ENCODE measurements at regions not wholly inside any gene's neighbourhood (a gene's known extent, or its start where the extent isn't known, plus 50 kb on each side); places are given as distances from the start of the nearest gene placed in this dataset.

- Histone ChIP-seq H3K27me3 (ENCODE audit: control insufficient read depth in 1 of 2, insufficient read depth in 2 of 2, low read length in 2 of 2) (no peaks in the 10 kb centered on the region), H3K4me1 (ENCODE audit: insufficient read depth, low read length) (no peaks in the 10 kb centered on the region), H3K9me3 (ENCODE audit: control insufficient read depth in 1 of 2, insufficient read depth in 1 of 2, low read length in 2 of 2) (peaks cover 0 to 4% of the 10 kb centered on the region in 2 experiments), H3K4me3 (ENCODE audit: low read length) (no peak overlapping the region), H3K36me3 (ENCODE audit: insufficient read depth, low read length) (no peaks in the 10 kb centered on the region), H3K27ac (ENCODE audit: low read depth in 1 of 2, low read length in 2 of 2) (no peak overlapping the region)
- ATAC-seq (ENCODE audit: poor library complexity) (no peak), DNase-seq (no peak)
- H3K4me3 Mint-ChIP-seq, result no peak overlapping the region
- H3K4me1 Mint-ChIP-seq (ENCODE audit: low read depth), result no peaks in the 10 kb centered on the region
- no peaks in the 10 kb centered on the region for H3K27me3 Mint-ChIP-seq
- ChIA-PET POLR2A (no interaction called here), CTCF (no interaction called here)
- no peak for TF ChIP-seq CTCF (IDR thresholded peaks at IDR 0.05)
- peaks cover 2% of the 10 kb centered on the region for H3K9me3 Mint-ChIP-seq
- H3K36me3 Mint-ChIP-seq (ENCODE audit: low read depth), result no peaks in the 10 kb centered on the region
- intact Hi-C loops (cut with DNase I, micrococcal nuclease), result no loop called here
- no peak overlapping the region for H3K27ac Mint-ChIP-seq
Measured at GRCh38 chr13:60857698-60858097, 460.7 kb downstream of the TDRD3 start.

GRCh38 chr13:60852886-60853285 is 455.9 kb downstream of the TDRD3 start:
- no peak overlapping the region for H3K27ac ChIP-seq (ENCODE audit: low read depth in 1 of 2, low read length in 2 of 2)
- Mint-ChIP-seq H3K36me3 (ENCODE audit: low read depth) (no peaks in the 10 kb centered on the region), H3K4me3 (no peak overlapping the region), H3K27ac (no peak overlapping the region), H3K27me3 (no peaks in the 10 kb centered on the region), H3K4me1 (ENCODE audit: low read depth) (no peaks in the 10 kb centered on the region), H3K9me3 (peaks cover 12% of the 10 kb centered on the region)
- H3K36me3 ChIP-seq (ENCODE audit: insufficient read depth, low read length), result no peaks in the 10 kb centered on the region
- ChIA-PET POLR2A (no interaction called here), CTCF (no interaction called here)
- intact Hi-C loops (cut with DNase I, micrococcal nuclease), result no loop called here
- no peak for TF ChIP-seq CTCF (IDR thresholded peaks at IDR 0.05)
- peaks cover 0 to 10% of the 10 kb centered on the region in 2 experiments for H3K9me3 ChIP-seq (ENCODE audit: control insufficient read depth in 1 of 2, insufficient read depth in 1 of 2, low read length in 2 of 2)
- no peak overlapping the region for H3K4me3 ChIP-seq (ENCODE audit: low read length)
- no peaks in the 10 kb centered on the region for H3K27me3 ChIP-seq (ENCODE audit: control insufficient read depth in 1 of 2, insufficient read depth in 2 of 2, low read length in 2 of 2)
- ATAC-seq (ENCODE audit: poor library complexity) (no peak), DNase-seq (no peak)
- H3K4me1 ChIP-seq (ENCODE audit: insufficient read depth, low read length), result no peaks in the 10 kb centered on the region

GRCh38 chr13:60851378-60851777 is 454.4 kb downstream of the TDRD3 start:
- Histone ChIP-seq H3K9me3 (ENCODE audit: control insufficient read depth in 1 of 2, insufficient read depth in 1 of 2, low read length in 2 of 2) (peaks cover 5 to 10% of the 10 kb centered on the region in 2 experiments), H3K4me3 (ENCODE audit: low read length) (no peak overlapping the region), H3K4me1 (ENCODE audit: insufficient read depth, low read length) (no peaks in the 10 kb centered on the region), H3K27ac (ENCODE audit: low read depth in 1 of 2, low read length in 2 of 2) (no peak overlapping the region), H3K36me3 (ENCODE audit: insufficient read depth, low read length) (no peaks in the 10 kb centered on the region), H3K27me3 (ENCODE audit: control insufficient read depth in 1 of 2, insufficient read depth in 2 of 2, low read length in 2 of 2) (no peaks in the 10 kb centered on the region)
- Mint-ChIP-seq H3K4me1 (ENCODE audit: low read depth) (no peaks in the 10 kb centered on the region), H3K9me3 (peaks cover 13% of the 10 kb centered on the region), H3K36me3 (ENCODE audit: low read depth) (no peaks in the 10 kb centered on the region), H3K27ac (no peak overlapping the region), H3K27me3 (no peaks in the 10 kb centered on the region), H3K4me3 (no peak overlapping the region)
- DNase-seq (no peak), ATAC-seq (ENCODE audit: poor library complexity) (no peak)
- ChIA-PET POLR2A (no interaction called here), CTCF (no interaction called here)
- no peak for TF ChIP-seq CTCF (IDR thresholded peaks at IDR 0.05)
- intact Hi-C loops (cut with DNase I, micrococcal nuclease), result no loop called here
